Erythroblast (primary cell): ENCODE measurements at regions not wholly inside any gene's neighbourhood (a gene's known extent, or its start where the extent isn't known, plus 50 kb on each side); places are given as distances from the start of the nearest gene placed in this dataset.

Experiments
- GATA1 ChIP-seq: IDR thresholded peaks from 2 replicates; pipeline ENCODE4 v1.6.1; 2011; ENCODE audit warnings: low read depth, mild to moderate bottlenecking, control low read depth, low read length, moderate library complexity
- POLR2A ChIP-seq: IDR thresholded peaks from 2 replicates; pipeline ENCODE4 v1.6.1; 2011; ENCODE audit warnings: mild to moderate bottlenecking, low read length

DNA sequence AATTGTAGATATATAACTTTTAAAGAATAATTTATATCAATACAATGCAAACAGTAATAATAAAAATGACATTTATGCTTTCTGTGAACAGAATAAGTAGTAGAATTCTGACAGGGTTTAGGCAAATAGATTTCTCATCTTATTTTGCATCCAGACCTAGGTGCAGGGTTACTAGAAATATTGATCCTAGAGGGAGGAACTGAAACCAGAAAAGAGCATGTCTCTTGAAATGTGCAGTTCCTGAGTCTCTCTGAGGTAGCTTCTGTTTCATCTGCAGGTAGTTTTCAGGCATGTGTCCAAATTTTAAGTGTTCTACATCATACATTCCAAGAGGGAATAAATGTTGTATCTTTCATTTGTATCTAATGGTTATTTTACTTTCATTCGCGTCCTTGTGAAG, 631.9 kb upstream of the ADGRL4 start:
- TF ChIP-seq POLR2A: no peak
- no peak for TF ChIP-seq GATA1
